ENCODE measurements at regions not wholly inside any gene's neighbourhood (a gene's known extent, or its start where the extent isn't known, plus 50 kb on each side); places are given as distances from the start of the nearest gene placed in this dataset.
"Not testable (repeated sequence)": the region's sequence is repeated elsewhere in the genome, so short reads cannot be mapped to it uniquely, and the experiment has no call there.

- no peak overlapping the region for H3K4me3 ChIP-seq (ENCODE audit: low read depth, low read length)
- H3K27me3 ChIP-seq (ENCODE audit: control insufficient read depth, insufficient read depth, low read length), result no peaks in the 10 kb centered on the region
- H3K9me3 ChIP-seq (ENCODE audit: control insufficient read depth, insufficient read depth, low read length), result no peaks in the 10 kb centered on the region
- H3K27ac ChIP-seq (ENCODE audit: low read depth, low read length), result no peak overlapping the region
- TF ChIP-seq, protein P1, sequence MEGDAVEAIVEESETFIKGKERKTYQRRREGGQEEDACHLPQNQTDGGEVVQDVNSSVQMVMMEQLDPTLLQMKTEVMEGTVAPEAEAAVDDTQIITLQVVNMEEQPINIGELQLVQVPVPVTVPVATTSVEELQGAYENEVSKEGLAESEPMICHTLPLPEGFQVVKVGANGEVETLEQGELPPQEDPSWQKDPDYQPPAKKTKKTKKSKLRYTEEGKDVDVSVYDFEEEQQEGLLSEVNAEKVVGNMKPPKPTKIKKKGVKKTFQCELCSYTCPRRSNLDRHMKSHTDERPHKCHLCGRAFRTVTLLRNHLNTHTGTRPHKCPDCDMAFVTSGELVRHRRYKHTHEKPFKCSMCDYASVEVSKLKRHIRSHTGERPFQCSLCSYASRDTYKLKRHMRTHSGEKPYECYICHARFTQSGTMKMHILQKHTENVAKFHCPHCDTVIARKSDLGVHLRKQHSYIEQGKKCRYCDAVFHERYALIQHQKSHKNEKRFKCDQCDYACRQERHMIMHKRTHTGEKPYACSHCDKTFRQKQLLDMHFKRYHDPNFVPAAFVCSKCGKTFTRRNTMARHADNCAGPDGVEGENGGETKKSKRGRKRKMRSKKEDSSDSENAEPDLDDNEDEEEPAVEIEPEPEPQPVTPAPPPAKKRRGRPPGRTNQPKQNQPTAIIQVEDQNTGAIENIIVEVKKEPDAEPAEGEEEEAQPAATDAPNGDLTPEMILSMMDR (IDR thresholded peaks at IDR 0.05; ENCODE audit: low read depth, low read length), result no peak
- ChIA-PET POLR2A (no interaction called here), CTCF (no interaction called here)
- DNase-seq (ENCODE audit: low read depth, low spot score), result no peak
Measured at GRCh38 chr6:144690133-144690532, 405.0 kb downstream of the UTRN start.

- CTCF ChIA-PET, result no interaction called here
- H3K4me3 ChIP-seq (ENCODE audit: low read depth, low read length), result no peak overlapping the region
Measured at GRCh38 chr6:144690666-144691065, 405.5 kb downstream of the UTRN start.

GRCh38 chr6:144692050-144692449 is 406.9 kb downstream of the UTRN start:
- H3K4me3 ChIP-seq (ENCODE audit: low read depth, low read length); CTCF ChIA-PET; POLR2A ChIA-PET; H3K9me3 ChIP-seq (ENCODE audit: control insufficient read depth, insufficient read depth, low read length); H3K27me3 ChIP-seq (ENCODE audit: control insufficient read depth, insufficient read depth, low read length); H3K27ac ChIP-seq (ENCODE audit: low read depth, low read length); DNase-seq (ENCODE audit: low read depth, low spot score): not testable (repeated sequence)

More at GRCh38 chr6:144690666-144691065, 405.5 kb downstream of the UTRN start:
- Histone ChIP-seq H3K9me3 (ENCODE audit: control insufficient read depth, insufficient read depth, low read length) (no peaks in the 10 kb centered on the region), H3K27me3 (ENCODE audit: control insufficient read depth, insufficient read depth, low read length) (no peaks in the 10 kb centered on the region), H3K27ac (ENCODE audit: low read depth, low read length) (no peak overlapping the region)
- DNase-seq (ENCODE audit: low read depth, low spot score), result no peak
- TF ChIP-seq, protein P1 (IDR thresholded peaks at IDR 0.05; ENCODE audit: low read depth, low read length), result no peak
- POLR2A ChIA-PET, result no interaction called here

DNA sequence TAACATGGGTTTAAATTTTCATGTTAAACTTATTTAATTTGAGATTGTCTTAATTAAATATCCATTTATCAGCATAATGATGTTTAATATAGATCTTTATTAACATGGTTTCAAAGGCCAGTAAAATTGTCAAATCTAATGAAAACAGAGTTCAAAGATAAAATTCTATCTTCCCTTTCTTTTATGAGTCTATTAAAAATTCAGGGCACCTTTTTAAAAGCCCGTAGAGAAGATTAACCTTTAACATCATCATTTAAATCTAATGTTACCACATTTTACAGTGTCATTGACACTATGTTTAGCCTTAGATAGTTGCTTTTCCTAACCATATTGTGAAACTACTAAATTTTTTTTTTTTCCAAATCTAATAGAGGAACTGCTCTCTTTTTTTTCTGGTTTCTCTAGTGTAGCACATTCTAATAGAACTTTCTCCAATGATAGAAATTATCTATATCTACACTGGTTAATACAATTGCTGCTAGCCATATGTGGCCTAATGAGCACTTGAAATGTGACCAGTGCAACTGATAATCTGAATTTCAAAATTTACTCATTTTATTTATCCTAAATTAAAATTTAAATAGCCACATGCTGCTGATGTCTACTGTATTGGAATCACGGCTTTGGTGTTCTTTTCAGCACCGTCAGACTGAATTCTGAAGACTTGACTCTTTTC is 410.9 kb downstream of the UTRN start:
- Histone ChIP-seq H3K27ac (ENCODE audit: low read depth, low read length) (no peak overlapping the region), H3K9me3 (ENCODE audit: control insufficient read depth, insufficient read depth, low read length) (no peaks in the 10 kb centered on the region), H3K4me3 (ENCODE audit: low read depth, low read length) (no peak overlapping the region), H3K27me3 (ENCODE audit: control insufficient read depth, insufficient read depth, low read length) (no peaks in the 10 kb centered on the region)
- TF ChIP-seq, protein P1 (IDR thresholded peaks at IDR 0.05; ENCODE audit: low read depth, low read length), result no peak
- POLR2A ChIA-PET, result no interaction called here
- DNase-seq (ENCODE audit: low read depth, low spot score), result no peak
- CTCF ChIA-PET, result no interaction called here

GRCh38 chr6:144696610-144697368 is 411.7 kb downstream of the UTRN start:
- TF ChIP-seq, protein P1 (IDR thresholded peaks at IDR 0.05; ENCODE audit: low read depth, low read length), result no peak
- no peak for DNase-seq (ENCODE audit: low read depth, low spot score)
- ChIA-PET CTCF (no interaction called here), POLR2A (no interaction called here)
- no peaks in the 10 kb centered on the region for H3K9me3 ChIP-seq (ENCODE audit: control insufficient read depth, insufficient read depth, low read length)
- H3K27ac ChIP-seq (ENCODE audit: low read depth, low read length), result no peak overlapping the region
- H3K27me3 ChIP-seq (ENCODE audit: control insufficient read depth, insufficient read depth, low read length), result no peaks in the 10 kb centered on the region
- no peak overlapping the region for H3K4me3 ChIP-seq (ENCODE audit: low read depth, low read length)

Data from AG04450 (cell line).